Esophagus muscularis mucosa (tissue), 4 donors: ENCODE measurements at regions not wholly inside any gene's neighbourhood (a gene's known extent, or its start where the extent isn't known, plus 50 kb on each side); places are given as distances from the start of the nearest gene placed in this dataset.

Experiments
- DNase-seq: peaks from one replicate; pipeline ENCODE4 v3.0.0-alpha.2; 2017; ENCODE audit errors: extremely low spot score
- H3K27ac ChIP-seq, 4 donors: fragments of 200-600 bp; sonication (generic); replicated peaks in 1 of 4; 1 replicate in 3 of 4; 2 replicates in 1 of 4; pipeline ENCODE4 v1.5.1; 2016 to 2019; ENCODE audit warnings: mild to moderate bottlenecking in 1 of 4
- H3K27me3 ChIP-seq, 4 donors: fragments of 200-600 bp; sonication (generic); one replicate each; pipeline versions ENCODE4 v1.5.1 to v1.6.0; 2016 to 2019
- H3K36me3 ChIP-seq, 4 donors: fragments of 200-600 bp; sonication (generic); one replicate each; pipeline ENCODE4 v1.5.1; 2016 to 2019
- H3K4me1 ChIP-seq, 4 donors: fragments of 200-600 bp; sonication (generic); one replicate each; pipeline ENCODE4 v1.5.1; 2016 to 2019
- H3K4me3 ChIP-seq, 4 donors: fragments of 200-600 bp; sonication (generic); 1 replicate in 2 of 4; 2 replicates in 2 of 4; pipeline ENCODE4 v1.5.1; 2016 to 2019; ENCODE audit warnings: mild to moderate bottlenecking in 4 of 4, moderate library complexity in 1 of 4
- H3K9me3 ChIP-seq, 4 donors: fragments of 200-600 bp; sonication (generic); 1 replicate in 3 of 4; 2 replicates in 1 of 4; pipeline ENCODE4 v1.5.1; 2016 to 2019
- CTCF ChIP-seq, 3 experiments: fragments of 200-600 bp in 2 of 3; fragments of 450-650 bp in 1 of 3; sonication (generic) in 2 of 3; IDR thresholded peaks; one replicate each; pipeline ENCODE4 v1.5.1; 2017 to 2019; ENCODE audit warnings: antibody characterized with exemption in 3 of 3, mild to moderate bottlenecking in 2 of 3, moderate library complexity in 1 of 3
- EP300 ChIP-seq: sonication (generic); formaldehyde crosslinking; IDR thresholded peaks from one replicate; pipeline ENCODE4 v1.6.1; 2017; ENCODE audit warnings: antibody characterized with exemption
- POLR2A ChIP-seq: fragments of 450-650 bp; IDR thresholded peaks from one replicate; pipeline ENCODE4 v1.6.1; 2017; ENCODE audit warnings: antibody characterized with exemption, moderate library complexity, mild to moderate bottlenecking, low read depth
- POLR2AphosphoS5 ChIP-seq, 2 donors: sonication (generic); formaldehyde crosslinking; IDR thresholded peaks; one replicate each; pipeline ENCODE4 v1.6.1; 2017; ENCODE audit warnings: antibody characterized with exemption in 2 of 2
- WGBS: methylation state at CpG from one replicate; pipeline ENCODE4 v1.1.5; 2018; 5-methylcytosine and 5-hydroxymethylcytosine counted together
- intact Hi-C: fragments of 100-400 bp; cut with DNase I; formaldehyde crosslinking; loops from one replicate; pipeline ENCODE4 v1.15.1; 2023

GRCh38 chr6:74283532-74283931 is 587.5 kb downstream of the CD109 start:
- Histone ChIP-seq H3K36me3 (no peaks in the 10 kb centered on the region), H3K27ac (no peak overlapping the region), H3K9me3 (no peaks in the 10 kb centered on the region), H3K4me3 (no peak overlapping the region), H3K27me3 (no peaks in the 10 kb centered on the region), H3K4me1 (no peaks in the 10 kb centered on the region)
- DNase-seq, result no peak
- TF ChIP-seq POLR2AphosphoS5 (IDR thresholded peaks at IDR 0.05) (no peak), EP300 (no peak), POLR2A (no peak), CTCF (IDR thresholded peaks at IDR 0.05) (no peak)
- intact Hi-C loops, result no loop called here
- WGBS, result 60% methylated on average over 3 of the region's 3 CpGs

GRCh38 chr6:74282143-74282689 is 586.2 kb downstream of the CD109 start:
- peaks cover 2 to 11% (median 9%) of the 10 kb centered on the region in 4 donors for H3K4me1 ChIP-seq
- H3K36me3 ChIP-seq, result no peaks in the 10 kb centered on the region
- H3K9me3 ChIP-seq, result no peaks in the 10 kb centered on the region
- no peak overlapping the region for H3K27ac ChIP-seq
- DNase-seq, result no peak
- intact Hi-C loops, result no loop called here
- no peaks in the 10 kb centered on the region for H3K27me3 ChIP-seq
- 99% methylated on average over 13 of the region's 13 CpGs for WGBS
- H3K4me3 ChIP-seq, result no peak overlapping the region
- no peak for TF ChIP-seq CTCF (IDR thresholded peaks at IDR 0.05)
- no peak for TF ChIP-seq POLR2A
- no peak for TF ChIP-seq POLR2AphosphoS5 (IDR thresholded peaks at IDR 0.05)
- TF ChIP-seq EP300, result no peak

- Histone ChIP-seq H3K9me3 (no peaks in the 10 kb centered on the region), H3K36me3 (no peaks in the 10 kb centered on the region), H3K4me3 (no peak overlapping the region), H3K27ac (no peak overlapping the region), H3K4me1 (peaks cover 2 to 11% (median 9%) of the 10 kb centered on the region in 4 donors), H3K27me3 (no peaks in the 10 kb centered on the region)
- peak in 1 of 3 experiments; percentile 8 for TF ChIP-seq CTCF (IDR thresholded peaks at IDR 0.05)
- TF ChIP-seq POLR2AphosphoS5 (IDR thresholded peaks at IDR 0.05), result no peak
- no peak for TF ChIP-seq POLR2A
- intact Hi-C loops, result no loop called here
- WGBS, result 62% methylated on average over 6 of the region's 6 CpGs
- no peak for DNase-seq
Measured at GRCh38 chr6:74280130-74280692, 584.2 kb downstream of the CD109 start.

GRCh38 chr6:74277777-74278186 is 581.8 kb downstream of the CD109 start:
- 21% methylated on average over 6 of the region's 6 CpGs for WGBS
- Histone ChIP-seq H3K36me3 (no peaks in the 10 kb centered on the region), H3K27ac (peak overlapping the region in 1 of 4 donors; percentile 2), H3K27me3 (no peaks in the 10 kb centered on the region), H3K4me3 (no peak overlapping the region), H3K9me3 (no peaks in the 10 kb centered on the region), H3K4me1 (peaks cover 2 to 11% (median 9%) of the 10 kb centered on the region in 4 donors)
- DNase-seq, result no peak
- TF ChIP-seq EP300 (no peak), POLR2AphosphoS5 (IDR thresholded peaks at IDR 0.05) (no peak), CTCF (IDR thresholded peaks at IDR 0.05) (no peak), POLR2A (no peak)
- intact Hi-C loops, result no loop called here

GRCh38 chr6:74273541-74273940 is 577.5 kb downstream of the CD109 start:
- H3K36me3 ChIP-seq, result no peaks in the 10 kb centered on the region
- H3K27me3 ChIP-seq, result no peaks in the 10 kb centered on the region
- intact Hi-C loops, result no loop called here
- no peak for TF ChIP-seq CTCF (IDR thresholded peaks at IDR 0.05)
- no peak for TF ChIP-seq POLR2A
- TF ChIP-seq POLR2AphosphoS5 (IDR thresholded peaks at IDR 0.05), result no peak
- H3K9me3 ChIP-seq, result no peaks in the 10 kb centered on the region
- peaks cover 2 to 11% (median 9%) of the 10 kb centered on the region in 4 donors for H3K4me1 ChIP-seq
- DNase-seq, result no peak
- no peak overlapping the region for H3K27ac ChIP-seq
- H3K4me3 ChIP-seq, result no peak overlapping the region
